ENCODE measurements at regions not wholly inside any gene's neighbourhood (a gene's known extent, or its start where the extent isn't known, plus 50 kb on each side); places are given as distances from the start of the nearest gene placed in this dataset.

DNA sequence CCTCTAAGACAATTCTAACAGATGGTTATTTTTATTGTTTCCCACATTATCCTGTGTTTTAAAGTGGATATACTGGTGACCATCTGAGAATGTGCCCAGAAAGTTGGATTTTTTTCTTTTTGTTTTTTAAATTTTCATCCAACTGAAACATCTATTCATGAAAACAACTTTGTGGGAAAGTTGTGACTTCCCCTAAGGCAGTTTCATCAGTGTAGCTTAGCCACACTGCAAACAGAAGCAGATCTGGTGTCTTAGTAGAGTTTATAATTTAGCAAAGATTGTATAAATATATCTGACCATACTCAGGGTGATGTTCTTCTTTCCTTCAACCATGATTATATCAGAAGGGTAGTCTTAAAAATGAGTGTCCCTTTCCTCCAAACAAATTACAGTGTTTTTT is 1241.3 kb downstream of the MAT2B start (continued):
- TF ChIP-seq, protein P1, sequence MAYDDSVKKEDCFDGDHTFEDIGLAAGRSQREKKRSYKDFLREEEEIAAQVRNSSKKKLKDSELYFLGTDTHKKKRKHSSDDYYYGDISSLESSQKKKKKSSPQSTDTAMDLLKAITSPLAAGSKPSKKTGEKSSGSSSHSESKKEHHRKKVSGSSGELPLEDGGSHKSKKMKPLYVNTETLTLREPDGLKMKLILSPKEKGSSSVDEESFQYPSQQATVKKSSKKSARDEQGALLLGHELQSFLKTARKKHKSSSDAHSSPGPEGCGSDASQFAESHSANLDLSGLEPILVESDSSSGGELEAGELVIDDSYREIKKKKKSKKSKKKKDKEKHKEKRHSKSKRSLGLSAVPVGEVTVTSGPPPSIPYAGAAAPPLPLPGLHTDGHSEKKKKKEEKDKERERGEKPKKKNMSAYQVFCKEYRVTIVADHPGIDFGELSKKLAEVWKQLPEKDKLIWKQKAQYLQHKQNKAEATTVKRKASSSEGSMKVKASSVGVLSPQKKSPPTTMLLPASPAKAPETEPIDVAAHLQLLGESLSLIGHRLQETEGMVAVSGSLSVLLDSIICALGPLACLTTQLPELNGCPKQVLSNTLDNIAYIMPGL (CRISPR knock-in tag; IDR thresholded peaks at IDR 0.05): no peak
- TF ChIP-seq PRRX2 (CRISPR knock-in tag; IDR thresholded peaks at IDR 0.05) (no peak), RORB (CRISPR knock-in tag; IDR thresholded peaks at IDR 0.05) (no peak), MYBL2 (CRISPR knock-in tag; IDR thresholded peaks at IDR 0.05) (no peak), ZSCAN18 (CRISPR knock-in tag; IDR thresholded peaks at IDR 0.05) (no peak), OVOL2 (CRISPR knock-in tag; IDR thresholded peaks at IDR 0.05; ENCODE audit: borderline replicate concordance) (no peak), FOXK1 (CRISPR knock-in tag; IDR thresholded peaks at IDR 0.05) (no peak), ESRRA (CRISPR knock-in tag; IDR thresholded peaks at IDR 0.05; ENCODE audit: borderline replicate concordance) (no peak), KAT7 (CRISPR knock-in tag; IDR thresholded peaks at IDR 0.05; ENCODE audit: borderline replicate concordance) (no peak), ZNF416 (CRISPR knock-in tag; IDR thresholded peaks at IDR 0.05) (no peak), AFF4 (CRISPR knock-in tag; IDR thresholded peaks at IDR 0.05; ENCODE audit: borderline replicate concordance) (no peak), JAZF1 (CRISPR knock-in tag; IDR thresholded peaks at IDR 0.05) (no peak), ZNF532 (CRISPR knock-in tag; IDR thresholded peaks at IDR 0.05; ENCODE audit: borderline replicate concordance) (no peak), ZNF281 (CRISPR knock-in tag; IDR thresholded peaks at IDR 0.05) (no peak), NFATC4 (CRISPR knock-in tag; IDR thresholded peaks at IDR 0.05) (no peak)
- TF ChIP-seq, protein P2, sequence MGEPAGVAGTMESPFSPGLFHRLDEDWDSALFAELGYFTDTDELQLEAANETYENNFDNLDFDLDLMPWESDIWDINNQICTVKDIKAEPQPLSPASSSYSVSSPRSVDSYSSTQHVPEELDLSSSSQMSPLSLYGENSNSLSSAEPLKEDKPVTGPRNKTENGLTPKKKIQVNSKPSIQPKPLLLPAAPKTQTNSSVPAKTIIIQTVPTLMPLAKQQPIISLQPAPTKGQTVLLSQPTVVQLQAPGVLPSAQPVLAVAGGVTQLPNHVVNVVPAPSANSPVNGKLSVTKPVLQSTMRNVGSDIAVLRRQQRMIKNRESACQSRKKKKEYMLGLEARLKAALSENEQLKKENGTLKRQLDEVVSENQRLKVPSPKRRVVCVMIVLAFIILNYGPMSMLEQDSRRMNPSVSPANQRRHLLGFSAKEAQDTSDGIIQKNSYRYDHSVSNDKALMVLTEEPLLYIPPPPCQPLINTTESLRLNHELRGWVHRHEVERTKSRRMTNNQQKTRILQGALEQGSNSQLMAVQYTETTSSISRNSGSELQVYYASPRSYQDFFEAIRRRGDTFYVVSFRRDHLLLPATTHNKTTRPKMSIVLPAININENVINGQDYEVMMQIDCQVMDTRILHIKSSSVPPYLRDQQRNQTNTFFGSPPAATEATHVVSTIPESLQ (CRISPR knock-in tag; IDR thresholded peaks at IDR 0.05): no peak
